H1 (cell line): ENCODE measurements at regions not wholly inside any gene's neighbourhood (a gene's known extent, or its start where the extent isn't known, plus 50 kb on each side); places are given as distances from the start of the nearest gene placed in this dataset.

Experiments used
- CTCF ChIA-PET: fragments of 300-600 bp; sonication (Branson Sonifier 250); formaldehyde crosslinking; loops from one replicate; lab custom pipeline; 2021; ENCODE audit not compliant: partially characterized antibody; lab: Charles Lee
- POLR2A ChIA-PET: fragments of 300-600 bp; sonication (Branson Sonifier 250); formaldehyde crosslinking; loops from one replicate; lab custom pipeline; 2021; ENCODE audit warnings: inconsistent platforms; ENCODE audit not compliant: partially characterized antibody; lab: Charles Lee
- DNase-seq, 2 experiments: peaks; one replicate each; pipeline versions ENCODE4 v3.0.0 to v3.0.0-alpha.2; 2010 to 2022; ENCODE audit warnings: low spot score in 2 of 2, low read depth in 1 of 2, mixed read lengths in 1 of 2
- FAIRE-seq: peaks from 2 replicates; lab custom pipeline; 2011; peaks lifted over from hg19 to GRCh38; lab: Jason Lieb, UNC
- H2AFZ ChIP-seq: 2 replicates; pipeline ENCODE4 v1.8.1; 2012; ENCODE audit warnings: low read length, inconsistent platforms
- H2AK5ac ChIP-seq: 2 replicates; pipeline ENCODE4 v1.6.1; 2013; ENCODE audit warnings: low read depth, low read length
- H2BK120ac ChIP-seq: replicated peaks from 2 replicates; pipeline ENCODE3; 2013; ENCODE audit warnings: low read depth, low read length, inconsistent platforms
- H2BK12ac ChIP-seq: 2 replicates; pipeline ENCODE4 v1.6.1; 2013; ENCODE audit warnings: low read depth, low read length
- H2BK15ac ChIP-seq: 2 replicates; pipeline ENCODE4 v1.6.1; 2013; ENCODE audit warnings: low read length
- H2BK20ac ChIP-seq: 2 replicates; pipeline ENCODE4 v1.6.1; 2013; ENCODE audit warnings: low read length
- H2BK5ac ChIP-seq: 2 replicates; pipeline ENCODE4 v1.6.1; 2013; ENCODE audit warnings: low read depth, low read length
- H3K14ac ChIP-seq: 2 replicates; pipeline ENCODE4 v1.6.1; 2013; ENCODE audit warnings: inconsistent platforms; ENCODE audit not compliant: insufficient read length
- H3K18ac ChIP-seq: 2 replicates; pipeline ENCODE4 v1.6.1; 2013; ENCODE audit warnings: low read length; ENCODE audit errors: extremely low read depth
- H3K23ac ChIP-seq: 2 replicates; pipeline ENCODE4 v1.6.1; 2013; ENCODE audit warnings: inconsistent platforms; ENCODE audit not compliant: insufficient read length
- H3K23me2 ChIP-seq: 2 replicates; pipeline ENCODE4 v1.6.1; 2013; ENCODE audit warnings: low read depth, low read length
- H3K27ac ChIP-seq: 2 replicates; pipeline ENCODE4 v1.6.1; 2011; ENCODE audit warnings: low read depth, low read length, inconsistent platforms
- H3K27me3 ChIP-seq, 4 experiments: replicated peaks in 1 of 4; 1 replicate in 1 of 4; 2 replicates in 3 of 4; pipeline versions ENCODE4 v1.6.1 to v1.8.1; 2011 to 2013; ENCODE audit warnings: low read length in 3 of 4, mild to moderate bottlenecking in 3 of 4, inconsistent platforms in 2 of 4, mixed read lengths in 2 of 4, moderate library complexity in 1 of 4; ENCODE audit not compliant: control insufficient read depth in 3 of 4, insufficient read depth in 3 of 4; ENCODE audit errors: extremely low read depth in 1 of 4
- H3K36me3 ChIP-seq, 4 experiments: 2 replicates each; pipeline versions ENCODE4 v1.6.1 to v1.8.1; 2011 to 2013; ENCODE audit warnings: mild to moderate bottlenecking in 4 of 4, low read length in 3 of 4, moderate library complexity in 2 of 4, control low read depth in 1 of 4, inconsistent platforms in 1 of 4; ENCODE audit not compliant: insufficient read depth in 4 of 4, control insufficient read depth in 2 of 4
- H3K4ac ChIP-seq: replicated peaks from 2 replicates; pipeline ENCODE3; 2013; ENCODE audit warnings: low read length, low read depth, mixed read lengths, inconsistent platforms; ENCODE audit not compliant: insufficient read length
- H3K4me1 ChIP-seq, 4 experiments: replicated peaks in 1 of 4; 1 replicate in 1 of 4; 2 replicates in 3 of 4; pipeline versions ENCODE4 v1.6.1 to v1.8.1; 2011 to 2013; ENCODE audit warnings: low read length in 3 of 4, inconsistent platforms in 2 of 4, mixed read lengths in 1 of 4; ENCODE audit not compliant: insufficient read depth in 4 of 4, control insufficient read depth in 3 of 4
- H3K4me2 ChIP-seq, 2 experiments: 2 replicates each; pipeline versions ENCODE4 v1.6.1 to v1.8.1; 2011 to 2013; ENCODE audit warnings: low read depth in 2 of 2, low read length in 2 of 2, control low read depth in 1 of 2, inconsistent platforms in 1 of 2, mild to moderate bottlenecking in 1 of 2; ENCODE audit not compliant: insufficient read depth in 1 of 2
- H3K4me3 ChIP-seq, 4 experiments: fragments of 200-600, 300-600 bp in 1 of 4; sonication (generic), shearing (Covaris generic), sonication (Bioruptor Twin) in 1 of 4; 2 replicates each; pipeline versions ENCODE4 v1.5.1 to v1.8.1; 2011 to 2016; ENCODE audit warnings: low read length in 4 of 4, low read depth in 3 of 4, control low read depth in 2 of 4, inconsistent platforms in 2 of 4, mild to moderate bottlenecking in 2 of 4, mixed read lengths in 1 of 4, moderate library complexity in 1 of 4; ENCODE audit not compliant: insufficient read depth in 2 of 4; ENCODE audit errors: extremely low read depth in 1 of 4
- H3K56ac ChIP-seq: replicated peaks from 2 replicates; pipeline ENCODE3; 2013; ENCODE audit warnings: low read depth, mild to moderate bottlenecking, mixed read lengths, low read length, inconsistent platforms; ENCODE audit not compliant: insufficient read length
- H3K79me1 ChIP-seq: 2 replicates; pipeline ENCODE4 v1.6.1; 2013; ENCODE audit warnings: low read depth, low read length, control low read depth
- H3K79me2 ChIP-seq, 2 experiments: 2 replicates each; pipeline versions ENCODE4 v1.6.1 to v1.8.1; 2012 to 2013; ENCODE audit warnings: low read length in 2 of 2, mild to moderate bottlenecking in 2 of 2, inconsistent platforms in 1 of 2; ENCODE audit not compliant: insufficient read depth in 2 of 2, control insufficient read depth in 1 of 2
- H3K9ac ChIP-seq, 4 experiments: replicated peaks in 1 of 4; 1 replicate in 1 of 4; 2 replicates in 3 of 4; pipeline versions ENCODE4 v1.6.1 to v1.8.1; 2011 to 2013; ENCODE audit warnings: low read depth in 3 of 4, low read length in 3 of 4, control low read depth in 2 of 4, mild to moderate bottlenecking in 2 of 4, moderate library complexity in 2 of 4, inconsistent platforms in 1 of 4; ENCODE audit errors: extremely low read depth in 1 of 4
- H3K9me3 ChIP-seq, 2 experiments: 2 replicates each; pipeline versions ENCODE4 v1.6.1 to v1.8.1; 2012 to 2013; ENCODE audit warnings: mild to moderate bottlenecking in 2 of 2, moderate library complexity in 2 of 2, control low read depth in 1 of 2, inconsistent platforms in 1 of 2, low read depth in 1 of 2, low read length in 1 of 2, mixed read lengths in 1 of 2; ENCODE audit not compliant: insufficient read depth in 2 of 2
- H4K20me1 ChIP-seq, 2 experiments: replicated peaks in 1 of 2; 2 replicates each; pipeline versions ENCODE3 to v1.8.1; 2011 to 2013; ENCODE audit warnings: inconsistent platforms in 2 of 2, low read length in 2 of 2, mild to moderate bottlenecking in 1 of 2; ENCODE audit not compliant: insufficient read depth in 2 of 2, control insufficient read depth in 1 of 2
- H4K5ac ChIP-seq: 2 replicates; pipeline ENCODE4 v1.6.1; 2013; ENCODE audit warnings: low read length, low read depth, mixed read lengths, inconsistent platforms; ENCODE audit not compliant: insufficient read length
- H4K8ac ChIP-seq: 2 replicates; pipeline ENCODE4 v1.8.0; 2013; ENCODE audit warnings: mild to moderate bottlenecking, moderate library complexity, low read length, inconsistent platforms; ENCODE audit not compliant: insufficient read depth; ENCODE audit errors: extremely low read depth
- H4K91ac ChIP-seq: replicated peaks from 2 replicates; pipeline ENCODE3; 2013; ENCODE audit warnings: low read length, mixed read lengths, inconsistent platforms; ENCODE audit not compliant: insufficient read length
- BCL11A ChIP-seq, 2 experiments: IDR thresholded peaks; one replicate each; pipeline ENCODE4 v1.6.1; 2011; ENCODE audit warnings: low read depth in 2 of 2, low read length in 2 of 2, mild to moderate bottlenecking in 2 of 2
- CREB1 ChIP-seq: IDR thresholded peaks from 2 replicates; pipeline ENCODE4 v1.6.1; 2012; ENCODE audit warnings: inconsistent platforms
- GTF2F1 ChIP-seq: IDR thresholded peaks from 2 replicates; pipeline ENCODE4 v1.6.1; 2012; ENCODE audit warnings: low read depth, low read length, improper control_type of control experiment, borderline replicate concordance
- KDM1A ChIP-seq: fragments of 200-600, 300-600 bp; sonication (generic); IDR thresholded peaks from 2 replicates; pipeline ENCODE4 v1.7.1; 2016; ENCODE audit warnings: mild to moderate bottlenecking, low read length, borderline replicate concordance
- POLR2AphosphoS5 ChIP-seq: IDR thresholded peaks from 2 replicates; pipeline ENCODE4 v1.6.1; 2011; ENCODE audit warnings: low read depth, low read length
- POU5F1 ChIP-seq: IDR thresholded peaks from 2 replicates; pipeline ENCODE4 v1.6.1; 2011; ENCODE audit warnings: low read depth, mild to moderate bottlenecking, low read length, moderate library complexity
- RNF2 ChIP-seq: fragments of 200-900, 300-1000 bp; sonication (generic); IDR thresholded peaks from 2 replicates; pipeline ENCODE4 v1.7.1; 2016; ENCODE audit warnings: borderline replicate concordance, low read depth, mild to moderate bottlenecking, antibody characterized with exemption, low read length; ENCODE audit not compliant: poor library complexity, severe bottlenecking; ENCODE audit errors: missing control alignments
- TAF7 ChIP-seq: optimal IDR thresholded peaks from 2 replicates; pipeline ENCODE3; 2011; ENCODE audit warnings: low read depth, mild to moderate bottlenecking, inconsistent platforms, low read length, moderate library complexity, borderline replicate concordance
- YY1 ChIP-seq: IDR thresholded peaks from 2 replicates; pipeline ENCODE4 v1.6.1; 2011; ENCODE audit warnings: low read depth, mild to moderate bottlenecking, low read length
- ZNF274 ChIP-seq: IDR thresholded peaks from 2 replicates; pipeline ENCODE4 v1.7.0; 2012; ENCODE audit warnings: low read length, borderline replicate concordance; ENCODE audit errors: extremely low read depth
- WGBS, 2 experiments: shearing (Covaris generic) in 1 of 2; methylation state at CpG; one replicate each; pipeline versions ENCODE4 v1.1.6 to v1.1.7; 2013 to 2015; ENCODE audit warnings: low lambda C conversion rate in 2 of 2, mixed read lengths in 2 of 2, inconsistent platforms in 1 of 2, low coverage in 1 of 2, missing lambda C conversion rate in 1 of 2; ENCODE audit not compliant: insufficient replicate concordance in 2 of 2, insufficient coverage in 1 of 2, insufficient read length in 1 of 2; ENCODE audit errors: extremely low coverage in 1 of 2, missing lambda C conversion rate in 1 of 2; 5-methylcytosine and 5-hydroxymethylcytosine counted together
- TF ChIP-seq, protein P1 (sequence below), 3 experiments: IDR thresholded peaks; 1 replicate in 2 of 3; 2 replicates in 1 of 3; pipeline versions ENCODE4 v1.5.1 to v1.6.1; 2011; ENCODE audit warnings: low read length in 3 of 3, mild to moderate bottlenecking in 3 of 3, inconsistent platforms in 2 of 3, low read depth in 1 of 3, moderate library complexity in 1 of 3; ENCODE audit not compliant: insufficient read depth in 1 of 3; ENCODE audit errors: control extremely low read depth in 1 of 3

DNA sequence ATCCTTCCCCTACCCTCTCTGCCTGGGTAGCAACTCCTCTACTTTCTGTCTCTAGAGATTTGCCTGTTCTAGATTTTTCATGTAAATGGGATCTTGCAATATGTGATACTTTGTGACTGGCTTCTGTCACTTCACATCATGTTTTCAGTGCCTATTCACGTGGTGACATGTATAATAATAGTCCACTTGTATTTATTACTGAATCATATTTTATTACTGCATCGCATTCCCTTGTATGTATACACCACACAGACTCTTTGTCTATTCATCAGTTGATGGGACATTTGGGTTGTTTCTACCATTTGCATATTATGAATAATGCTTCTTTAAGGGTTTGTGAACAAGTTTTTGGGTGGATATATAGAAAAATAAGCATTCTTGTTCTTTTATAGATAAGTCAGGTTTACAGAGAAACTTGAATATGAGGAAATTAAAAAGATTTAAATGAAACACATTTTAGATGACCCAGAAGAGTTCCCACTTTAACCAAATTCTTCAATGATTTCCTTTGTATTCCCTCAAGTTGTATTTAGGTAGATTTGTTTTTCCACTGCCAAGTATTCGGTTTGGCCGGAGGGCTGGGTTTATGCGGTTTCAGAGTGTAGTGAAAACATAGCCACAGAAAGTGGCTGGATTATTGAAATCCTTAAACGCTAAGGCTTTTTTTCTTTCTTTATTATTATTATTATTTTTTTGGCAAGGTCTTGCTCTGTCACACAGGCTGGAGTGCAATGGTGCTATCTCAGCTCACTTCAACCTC lies 178.7 kb upstream of the TMTC1 start:
- Histone ChIP-seq H3K4me1 (no peaks in the 10 kb centered on the region), H2BK120ac (no peak overlapping the region), H3K23me2 (no peaks in the 10 kb centered on the region), H2BK15ac (no peak overlapping the region), H2AFZ (no peak overlapping the region), H4K5ac (no peak overlapping the region), H4K20me1 (no peaks in the 10 kb centered on the region), H3K79me1 (no peaks in the 10 kb centered on the region), H2BK12ac (no peak overlapping the region), H3K4ac (no peak overlapping the region), H4K8ac (no peak overlapping the region), H4K91ac (no peak overlapping the region), H3K4me2 (no peak overlapping the region), H3K14ac (no peak overlapping the region), H3K79me2 (no peaks in the 10 kb centered on the region), H3K9me3 (no peaks in the 10 kb centered on the region), H3K23ac (no peak overlapping the region), H3K56ac (no peak overlapping the region), H3K18ac (no peak overlapping the region), H3K9ac (no peak overlapping the region), H2AK5ac (no peak overlapping the region), H3K36me3 (no peaks in the 10 kb centered on the region), H3K27me3 (no peaks in the 10 kb centered on the region), H3K4me3 (no peak overlapping the region), H2BK5ac (no peak overlapping the region), H3K27ac (no peak overlapping the region), H2BK20ac (no peak overlapping the region)
- WGBS, 2 experiments, result 91% methylated on average over 6 of the region's 6 CpGs; no CpG with 5 or more reads in 1 of the 2 experiments
- DNase-seq (no peak), FAIRE-seq (no peak)
- ChIA-PET POLR2A (no interaction called here), CTCF (no interaction called here)
- TF ChIP-seq, protein P1, sequence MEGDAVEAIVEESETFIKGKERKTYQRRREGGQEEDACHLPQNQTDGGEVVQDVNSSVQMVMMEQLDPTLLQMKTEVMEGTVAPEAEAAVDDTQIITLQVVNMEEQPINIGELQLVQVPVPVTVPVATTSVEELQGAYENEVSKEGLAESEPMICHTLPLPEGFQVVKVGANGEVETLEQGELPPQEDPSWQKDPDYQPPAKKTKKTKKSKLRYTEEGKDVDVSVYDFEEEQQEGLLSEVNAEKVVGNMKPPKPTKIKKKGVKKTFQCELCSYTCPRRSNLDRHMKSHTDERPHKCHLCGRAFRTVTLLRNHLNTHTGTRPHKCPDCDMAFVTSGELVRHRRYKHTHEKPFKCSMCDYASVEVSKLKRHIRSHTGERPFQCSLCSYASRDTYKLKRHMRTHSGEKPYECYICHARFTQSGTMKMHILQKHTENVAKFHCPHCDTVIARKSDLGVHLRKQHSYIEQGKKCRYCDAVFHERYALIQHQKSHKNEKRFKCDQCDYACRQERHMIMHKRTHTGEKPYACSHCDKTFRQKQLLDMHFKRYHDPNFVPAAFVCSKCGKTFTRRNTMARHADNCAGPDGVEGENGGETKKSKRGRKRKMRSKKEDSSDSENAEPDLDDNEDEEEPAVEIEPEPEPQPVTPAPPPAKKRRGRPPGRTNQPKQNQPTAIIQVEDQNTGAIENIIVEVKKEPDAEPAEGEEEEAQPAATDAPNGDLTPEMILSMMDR (IDR thresholded peaks at IDR 0.05; ENCODE audit: control extremely low read depth in 1 of 3, insufficient read depth in 1 of 3, low read depth in 1 of 3, low read length in 3 of 3), result no peak
- no peak for TF ChIP-seq POLR2AphosphoS5
- no peak for TF ChIP-seq RNF2
- no peak for TF ChIP-seq YY1
- TF ChIP-seq TAF7, result no peak
- no peak for TF ChIP-seq ZNF274
- no peak for TF ChIP-seq CREB1
- TF ChIP-seq KDM1A, result no peak
- TF ChIP-seq BCL11A (IDR thresholded peaks at IDR 0.05; ENCODE audit: low read depth in 2 of 2, low read length in 2 of 2), result no peak
- no peak for TF ChIP-seq GTF2F1
- TF ChIP-seq POU5F1, result no peak
